Stimulated activated memory B cell treated with anti-CD40 and anti-IgM and Interleukin-4, amounts not matched to agents 10 μg/mL and 1 μg/mL and 100 μg/mL, for 72 hours (primary cell): ENCODE measurements at regions not wholly inside any gene's neighbourhood (a gene's known extent, or its start where the extent isn't known, plus 50 kb on each side); places are given as distances from the start of the nearest gene placed in this dataset.

ENCODE experiments used
- ATAC-seq: fragments of 150-1000 bp; cut with Tn5 transposase; 2 replicates; pipeline ENCODE4 v1.10.0; 2021
- H3K27ac Mint-ChIP-seq: one replicate; pipeline ENCODE4 v1.8.0; 2022; ENCODE audit warnings: mild to moderate bottlenecking, mixed read lengths
- H3K27me3 Mint-ChIP-seq: one replicate; pipeline ENCODE4 v1.8.0; 2022; ENCODE audit warnings: mixed read lengths
- H3K36me3 Mint-ChIP-seq: one replicate; pipeline ENCODE4 v1.8.0; 2022; ENCODE audit warnings: mixed read lengths
- H3K4me1 Mint-ChIP-seq: one replicate; pipeline ENCODE4 v1.8.0; 2022; ENCODE audit warnings: mixed read lengths
- H3K4me3 Mint-ChIP-seq: one replicate; pipeline ENCODE4 v1.8.0; 2022; ENCODE audit warnings: mild to moderate bottlenecking, moderate library complexity, mixed read lengths
- H3K9me3 Mint-ChIP-seq: one replicate; pipeline ENCODE4 v1.8.0; 2022; ENCODE audit warnings: mixed read lengths

DNA sequence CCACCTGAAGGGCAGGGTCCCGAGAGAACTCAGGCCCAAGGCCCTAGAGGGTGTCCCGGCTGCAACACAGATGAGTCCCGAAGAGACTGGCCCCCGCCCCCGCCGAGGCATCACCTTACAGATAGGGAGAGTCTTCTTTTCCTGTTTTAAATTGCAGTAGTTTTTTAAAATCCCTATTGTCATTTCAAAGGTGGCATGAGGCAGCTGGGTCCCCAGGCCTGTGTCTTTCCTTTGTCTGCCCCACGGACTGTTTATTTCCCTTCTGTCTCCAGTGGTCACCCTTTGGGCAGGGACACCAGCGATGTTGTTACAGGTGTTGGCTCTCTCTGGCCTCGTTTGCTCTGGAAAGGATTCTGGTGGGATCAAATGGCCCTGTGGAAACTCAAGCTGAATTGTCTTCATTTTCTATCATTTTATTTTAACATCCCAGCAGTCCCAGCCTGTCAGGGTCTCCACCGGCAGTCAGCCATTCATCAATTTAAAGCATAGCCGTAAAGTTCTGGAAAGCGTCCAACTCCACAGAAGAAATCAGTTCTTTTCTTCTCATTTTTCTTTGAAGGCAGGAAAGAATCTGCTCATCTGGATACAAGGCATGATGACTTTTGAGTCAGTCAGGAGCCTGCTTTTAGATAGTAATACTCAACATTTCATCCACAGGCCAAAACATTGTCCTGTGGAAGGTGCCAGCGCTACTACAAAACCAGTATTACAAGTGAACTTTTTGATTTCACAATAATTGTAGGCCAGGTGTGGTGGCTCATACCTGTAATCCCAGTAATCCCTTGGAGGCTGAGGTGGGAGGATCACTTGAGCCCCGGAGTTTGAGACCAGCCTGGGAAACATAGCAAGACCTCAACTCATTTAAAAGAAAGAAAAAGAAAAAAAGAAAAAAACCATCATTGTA, 96.2 kb downstream of the HES1 start:
- H3K27me3 Mint-ChIP-seq, result peaks cover 44% of the 10 kb centered on the region
- peaks cover 5% of the 10 kb centered on the region for H3K9me3 Mint-ChIP-seq
- H3K4me1 Mint-ChIP-seq, result no peaks in the 10 kb centered on the region
- H3K4me3 Mint-ChIP-seq, result no peak overlapping the region
- H3K27ac Mint-ChIP-seq, result no peak overlapping the region
- no peak for ATAC-seq
- peaks cover 5% of the 10 kb centered on the region for H3K36me3 Mint-ChIP-seq

DNA sequence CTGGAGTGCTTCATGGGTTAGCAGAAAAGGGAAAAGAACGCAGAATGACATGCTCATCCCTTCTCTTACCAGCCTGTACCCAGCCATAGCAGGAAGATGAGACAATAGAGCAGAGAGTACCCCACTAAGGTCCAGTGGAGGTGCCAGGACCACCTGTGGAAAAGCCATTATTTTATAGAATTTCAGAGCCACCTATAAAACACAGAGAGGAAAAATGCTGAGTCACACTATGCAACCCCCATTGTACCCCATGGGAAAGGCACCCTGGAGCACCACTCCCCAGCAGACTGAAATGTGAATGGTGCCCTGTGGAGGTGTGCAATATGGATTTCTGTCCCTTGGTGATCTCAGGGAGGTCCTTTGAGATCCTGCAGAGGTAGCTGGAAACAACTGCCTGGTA, 97.2 kb downstream of the HES1 start:
- Mint-ChIP-seq H3K4me3 (no peak overlapping the region), H3K9me3 (peaks cover 8% of the 10 kb centered on the region), H3K27ac (no peak overlapping the region), H3K4me1 (no peaks in the 10 kb centered on the region), H3K36me3 (peaks cover 10% of the 10 kb centered on the region), H3K27me3 (peaks cover 44% of the 10 kb centered on the region)
- no peak for ATAC-seq

- Mint-ChIP-seq H3K4me1 (no peaks in the 10 kb centered on the region), H3K36me3 (peaks cover 10% of the 10 kb centered on the region), H3K9me3 (peaks cover 8% of the 10 kb centered on the region), H3K27me3 (peaks cover 43% of the 10 kb centered on the region), H3K4me3 (no peak overlapping the region), H3K27ac (no peak overlapping the region)
- no peak for ATAC-seq
Observed at GRCh38 chr3:194235160-194235559, 99.2 kb downstream of the HES1 start.

GRCh38 chr3:194237110-194237509, 101.2 kb downstream of the HES1 start:
- H3K4me3 Mint-ChIP-seq, result no peak overlapping the region
- peaks cover 39% of the 10 kb centered on the region for H3K27me3 Mint-ChIP-seq
- H3K9me3 Mint-ChIP-seq, result peaks cover 8% of the 10 kb centered on the region
- no peak overlapping the region for H3K27ac Mint-ChIP-seq
- no peaks in the 10 kb centered on the region for H3K4me1 Mint-ChIP-seq
- no peak for ATAC-seq
- peaks cover 10% of the 10 kb centered on the region for H3K36me3 Mint-ChIP-seq

- no peak overlapping the region for H3K4me3 Mint-ChIP-seq
- no peak overlapping the region for H3K27ac Mint-ChIP-seq
Observed at GRCh38 chr3:194240766-194241165, 104.8 kb downstream of the HES1 start.

GRCh38 chr3:194243172-194243837, 107.4 kb downstream of the HES1 start:
- Mint-ChIP-seq H3K4me1 (no peaks in the 10 kb centered on the region), H3K27ac (no peak overlapping the region)

More at GRCh38 chr3:194240766-194241165, 104.8 kb downstream of the HES1 start:
- Mint-ChIP-seq H3K27me3 (peaks cover 26% of the 10 kb centered on the region), H3K4me1 (no peaks in the 10 kb centered on the region), H3K36me3 (peaks cover 10% of the 10 kb centered on the region), H3K9me3 (peaks cover 8% of the 10 kb centered on the region)
- no peak for ATAC-seq

GRCh38 chr3:194244167-194244566, 107.0 kb downstream of the CPN2 start:
- Mint-ChIP-seq H3K36me3 (no peaks in the 10 kb centered on the region), H3K9me3 (no peaks in the 10 kb centered on the region), H3K4me1 (no peaks in the 10 kb centered on the region), H3K4me3 (no peak overlapping the region), H3K27ac (no peak overlapping the region), H3K27me3 (no peaks in the 10 kb centered on the region)
- no peak for ATAC-seq

More at GRCh38 chr3:194243172-194243837, 107.4 kb downstream of the HES1 start:
- Mint-ChIP-seq H3K36me3 (no peaks in the 10 kb centered on the region), H3K27me3 (peaks cover 8% of the 10 kb centered on the region), H3K9me3 (no peaks in the 10 kb centered on the region), H3K4me3 (no peak overlapping the region)
- no peak for ATAC-seq

DNA sequence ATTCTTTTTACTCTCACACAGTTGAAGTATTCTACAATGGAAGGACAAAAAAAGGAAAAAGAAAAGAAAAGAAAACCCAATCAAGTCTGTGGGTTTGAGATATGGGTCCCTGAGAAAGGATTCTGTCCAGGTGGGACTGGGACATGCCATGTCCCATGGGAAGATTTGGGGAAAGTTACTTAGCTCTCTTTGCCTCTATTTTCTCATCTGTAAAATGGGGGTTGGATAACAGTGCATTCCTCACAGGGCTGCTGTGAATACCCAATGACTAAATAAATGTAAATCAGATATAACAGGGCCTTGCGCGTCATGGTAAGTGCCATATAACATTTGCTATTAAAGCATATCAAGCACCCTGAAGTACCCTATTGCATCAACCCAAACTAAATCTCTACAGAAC, 105.7 kb downstream of the CPN2 start:
- no peaks in the 10 kb centered on the region for H3K4me1 Mint-ChIP-seq
- no peak overlapping the region for H3K4me3 Mint-ChIP-seq
- no peaks in the 10 kb centered on the region for H3K9me3 Mint-ChIP-seq
- H3K27me3 Mint-ChIP-seq, result peaks cover 10% of the 10 kb centered on the region
- no peaks in the 10 kb centered on the region for H3K36me3 Mint-ChIP-seq
- no peak overlapping the region for H3K27ac Mint-ChIP-seq
- no peak for ATAC-seq

GRCh38 chr3:194245975-194246561, 105.1 kb downstream of the CPN2 start:
- H3K27ac Mint-ChIP-seq, result no peak overlapping the region
- no peaks in the 10 kb centered on the region for H3K4me1 Mint-ChIP-seq
- no peak for ATAC-seq
- H3K36me3 Mint-ChIP-seq, result no peaks in the 10 kb centered on the region
- H3K4me3 Mint-ChIP-seq, result no peak overlapping the region
- peaks cover 14% of the 10 kb centered on the region for H3K27me3 Mint-ChIP-seq
- no peaks in the 10 kb centered on the region for H3K9me3 Mint-ChIP-seq

DNA sequence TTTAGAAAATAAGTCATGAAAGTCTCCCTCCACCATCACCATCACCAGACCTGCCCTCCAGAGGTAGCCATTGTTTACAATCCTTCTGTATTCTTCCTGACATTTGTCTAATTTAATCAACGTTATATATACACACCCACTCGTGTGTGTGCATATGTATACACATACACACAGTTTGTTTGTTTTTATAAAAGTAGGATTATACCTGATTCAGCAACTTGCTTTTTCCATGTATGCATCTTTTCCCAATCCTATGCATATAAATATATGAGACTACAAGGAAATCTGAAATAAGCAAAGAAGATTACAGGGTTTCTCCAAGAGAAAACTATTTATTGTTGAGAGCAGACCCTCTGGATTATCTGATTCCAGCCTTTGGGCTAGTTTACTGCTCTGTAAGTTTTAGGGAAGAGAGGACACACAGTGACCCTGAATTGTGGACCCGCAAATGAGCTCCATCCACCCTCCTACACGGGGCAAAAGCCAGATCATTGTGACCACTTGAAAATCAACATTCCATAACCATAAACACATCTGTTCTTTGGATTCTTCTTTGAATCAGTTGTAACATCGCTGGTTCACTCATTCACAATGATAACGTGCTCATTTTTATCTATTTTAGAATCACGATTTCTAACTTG, 104.3 kb downstream of the CPN2 start:
- Mint-ChIP-seq H3K36me3 (no peaks in the 10 kb centered on the region), H3K9me3 (no peaks in the 10 kb centered on the region), H3K27ac (no peak overlapping the region), H3K4me1 (no peaks in the 10 kb centered on the region), H3K4me3 (no peak overlapping the region), H3K27me3 (peaks cover 22% of the 10 kb centered on the region)
- no peak for ATAC-seq

- no peaks in the 10 kb centered on the region for H3K4me1 Mint-ChIP-seq
- H3K27ac Mint-ChIP-seq, result no peak overlapping the region
- no peak overlapping the region for H3K4me3 Mint-ChIP-seq
- no peaks in the 10 kb centered on the region for H3K9me3 Mint-ChIP-seq
- ATAC-seq, result no peak
- no peaks in the 10 kb centered on the region for H3K36me3 Mint-ChIP-seq
- H3K27me3 Mint-ChIP-seq, result peaks cover 25% of the 10 kb centered on the region
Observed at GRCh38 chr3:194247350-194247740, 103.8 kb downstream of the CPN2 start.

DNA sequence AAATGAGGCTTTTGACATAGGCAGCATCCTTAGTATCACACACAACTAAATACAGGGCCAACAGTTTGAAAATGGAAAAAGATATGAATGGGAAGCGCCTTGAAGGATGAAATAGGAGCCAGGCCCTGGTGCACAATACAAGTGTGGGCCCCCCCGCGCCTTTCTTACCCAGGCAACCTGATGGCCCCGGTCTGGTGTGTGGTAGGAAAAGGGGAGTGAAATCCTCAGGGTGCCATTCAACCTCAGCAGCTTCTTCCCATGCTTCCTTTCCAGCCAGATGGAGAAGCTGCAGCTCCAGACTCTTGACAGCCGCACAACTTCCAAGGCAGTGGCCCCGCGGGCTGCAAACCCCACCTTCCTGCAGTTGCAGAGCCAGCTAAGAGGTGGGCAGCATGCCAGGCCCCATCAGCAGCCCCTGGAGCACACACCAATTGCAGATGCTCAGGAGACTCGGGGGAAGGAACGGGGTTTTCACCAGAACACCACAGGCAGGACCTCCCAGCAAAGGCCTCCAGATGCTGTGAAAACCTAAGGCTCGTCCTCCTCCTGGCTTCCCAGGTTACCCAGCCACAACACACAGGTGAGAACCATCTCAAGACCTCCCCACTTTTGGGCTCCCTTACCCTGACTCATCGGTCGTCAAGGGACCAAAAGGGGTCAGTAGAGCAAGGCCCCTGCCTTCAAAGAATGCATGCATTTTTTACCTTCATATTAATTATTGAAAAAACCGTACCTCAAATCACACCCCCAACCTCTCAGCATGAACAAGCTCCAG, 101.6 kb downstream of the CPN2 start:
- peaks cover 25% of the 10 kb centered on the region for H3K27me3 Mint-ChIP-seq
- no peaks in the 10 kb centered on the region for H3K36me3 Mint-ChIP-seq
- no peaks in the 10 kb centered on the region for H3K4me1 Mint-ChIP-seq
- H3K9me3 Mint-ChIP-seq, result no peaks in the 10 kb centered on the region
- no peak overlapping the region for H3K4me3 Mint-ChIP-seq
- H3K27ac Mint-ChIP-seq, result no peak overlapping the region
- ATAC-seq, result no peak

DNA sequence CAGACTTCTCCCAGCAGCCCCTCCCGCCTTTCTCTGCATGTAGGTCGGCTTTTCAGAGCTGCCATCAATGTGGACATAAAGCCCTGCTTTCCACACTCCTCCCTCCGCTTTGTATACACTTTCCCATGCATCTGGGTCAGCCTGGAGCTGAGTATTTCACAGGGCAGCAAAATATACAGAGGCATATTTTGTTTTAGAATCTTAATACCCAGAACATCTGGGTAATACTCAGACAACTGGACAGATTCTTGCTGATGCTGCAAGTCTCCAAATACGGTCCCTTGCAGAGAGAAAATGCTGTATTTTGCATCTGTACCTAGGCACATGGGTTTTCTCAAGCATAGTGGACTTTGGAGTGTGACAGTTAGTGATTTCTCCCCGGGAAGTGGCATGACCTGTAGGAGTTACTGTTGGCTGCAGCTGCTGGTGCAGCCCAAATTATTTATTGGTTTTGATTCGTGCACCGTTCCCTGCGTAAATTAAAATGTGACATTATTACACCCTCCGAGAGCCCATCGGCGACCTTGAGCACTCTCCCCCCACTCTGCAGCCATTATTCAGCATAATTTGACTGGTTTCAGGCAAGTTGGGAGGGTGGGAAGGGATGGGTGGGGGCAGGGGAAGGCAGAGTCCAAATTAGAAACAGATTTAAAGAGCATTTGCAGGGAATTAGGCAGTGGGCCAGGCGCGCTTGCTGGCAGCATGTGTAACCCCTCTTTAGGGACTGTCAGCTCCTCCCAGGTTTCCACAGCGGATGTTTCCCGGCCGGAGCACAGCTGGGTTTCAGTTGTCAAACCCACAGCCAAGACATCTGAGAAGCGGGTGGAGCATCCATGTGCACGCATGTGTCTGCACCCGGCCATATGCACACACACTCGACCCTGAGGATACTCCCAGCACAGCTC, 100.8 kb downstream of the CPN2 start:
- Mint-ChIP-seq H3K4me3 (no peak overlapping the region), H3K27me3 (peaks cover 25% of the 10 kb centered on the region), H3K9me3 (no peaks in the 10 kb centered on the region), H3K4me1 (peaks cover 3% of the 10 kb centered on the region), H3K27ac (no peak overlapping the region), H3K36me3 (no peaks in the 10 kb centered on the region)
- no peak for ATAC-seq

- H3K4me3 Mint-ChIP-seq, result no peak overlapping the region
- no peaks in the 10 kb centered on the region for H3K9me3 Mint-ChIP-seq
- no peak for ATAC-seq
- H3K36me3 Mint-ChIP-seq, result no peaks in the 10 kb centered on the region
- H3K27me3 Mint-ChIP-seq, result peaks cover 25% of the 10 kb centered on the region
- H3K4me1 Mint-ChIP-seq, result peaks cover 9% of the 10 kb centered on the region
- H3K27ac Mint-ChIP-seq, result no peak overlapping the region
Observed at GRCh38 chr3:194251007-194251406, 100.1 kb downstream of the CPN2 start.
